SK-N-SH (cell line): ENCODE measurements at regions not wholly inside any gene's neighbourhood (a gene's known extent, or its start where the extent isn't known, plus 50 kb on each side); places are given as distances from the start of the nearest gene placed in this dataset.

Experiments
- CTCF ChIP-seq: fragments of 200-600 bp; sonication (generic); IDR thresholded peaks from 2 replicates; pipeline ENCODE4 v1.6.1; 2017; ENCODE audit warnings: antibody characterized with exemption, mild to moderate bottlenecking, moderate library complexity
- MEF2A ChIP-seq: IDR thresholded peaks from 2 replicates; pipeline ENCODE4 v1.4.0; 2012; ENCODE audit warnings: low read depth, borderline replicate concordance
- RXRA ChIP-seq: IDR thresholded peaks from 2 replicates; pipeline ENCODE4 v1.4.0; 2012; ENCODE audit warnings: low read depth, mild to moderate bottlenecking, borderline replicate concordance
- USF2 ChIP-seq: fragments of 150-350 bp; IDR thresholded peaks from 2 replicates; pipeline ENCODE4 v1.6.1; 2017; ENCODE audit warnings: antibody characterized with exemption, low read length, low read depth, borderline replicate concordance

- TF ChIP-seq CTCF (no peak), RXRA (no peak), MEF2A (no peak), USF2 (no peak)
These were observed 139.5 kb upstream of the CHRM2 start for GRCh38 chr7:136728945-136729344.
